ENCODE measurements at regions not wholly inside any gene's neighbourhood (a gene's known extent, or its start where the extent isn't known, plus 50 kb on each side); places are given as distances from the start of the nearest gene placed in this dataset.

DNA sequence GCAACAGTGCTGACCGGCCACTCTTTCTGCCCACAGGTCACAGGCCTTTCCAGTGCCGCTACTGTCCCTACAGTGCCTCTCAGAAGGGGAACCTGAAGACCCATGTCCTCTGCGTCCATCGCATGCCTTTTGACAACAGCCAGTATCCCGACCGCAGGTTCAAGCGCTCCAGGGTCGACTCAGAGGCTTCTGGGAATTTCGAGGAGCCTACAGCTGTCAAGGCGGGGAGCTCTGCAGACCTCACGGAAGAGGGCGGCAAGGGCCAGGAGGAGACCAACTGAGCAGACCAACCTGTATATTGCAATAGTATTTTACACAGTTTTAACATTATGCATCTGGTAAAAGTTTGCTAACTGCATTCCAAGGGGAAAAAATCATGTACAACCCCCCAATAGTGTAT, 338.5 kb downstream of the ZNF536 start:
- DNase-seq (ENCODE audit: low read depth), result no peak

DNA sequence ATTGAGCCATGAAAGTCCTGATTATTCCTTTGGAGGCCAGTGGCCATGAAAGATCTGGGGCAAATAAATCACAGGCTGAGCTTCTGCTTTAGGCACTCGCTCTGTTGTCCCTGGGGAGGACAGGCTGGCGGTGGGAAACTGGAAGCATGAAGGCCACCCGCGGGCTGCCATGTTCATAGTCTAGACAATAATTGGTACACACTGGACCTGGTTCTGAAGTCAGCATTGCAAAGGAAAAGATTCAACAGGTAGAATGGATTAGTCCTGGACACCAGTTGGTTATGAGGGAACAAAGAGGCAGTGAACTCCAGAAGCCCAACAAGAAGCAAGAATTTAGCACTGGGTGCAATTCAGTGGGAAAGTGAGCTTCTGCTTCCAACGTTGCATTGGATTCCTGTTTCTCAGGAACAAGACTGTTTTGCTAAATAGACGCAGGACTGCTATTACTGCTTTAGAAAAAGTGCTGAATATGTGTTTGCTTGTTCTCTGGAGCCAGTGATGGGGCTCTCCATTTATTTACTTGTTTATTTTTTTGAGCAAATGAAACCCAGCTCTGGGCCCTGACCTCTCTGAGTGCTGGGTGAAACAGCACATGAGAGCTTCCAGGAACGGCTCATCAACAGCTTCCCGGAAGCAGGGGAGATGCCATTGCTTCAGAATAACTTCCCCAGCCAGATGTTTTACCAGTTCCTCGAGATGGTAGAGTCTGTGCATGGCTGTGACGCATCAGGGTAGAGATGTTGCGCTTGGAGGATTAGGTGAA, 336.4 kb downstream of the ZNF536 start:
- no peak for DNase-seq (ENCODE audit: low read depth)

DNA sequence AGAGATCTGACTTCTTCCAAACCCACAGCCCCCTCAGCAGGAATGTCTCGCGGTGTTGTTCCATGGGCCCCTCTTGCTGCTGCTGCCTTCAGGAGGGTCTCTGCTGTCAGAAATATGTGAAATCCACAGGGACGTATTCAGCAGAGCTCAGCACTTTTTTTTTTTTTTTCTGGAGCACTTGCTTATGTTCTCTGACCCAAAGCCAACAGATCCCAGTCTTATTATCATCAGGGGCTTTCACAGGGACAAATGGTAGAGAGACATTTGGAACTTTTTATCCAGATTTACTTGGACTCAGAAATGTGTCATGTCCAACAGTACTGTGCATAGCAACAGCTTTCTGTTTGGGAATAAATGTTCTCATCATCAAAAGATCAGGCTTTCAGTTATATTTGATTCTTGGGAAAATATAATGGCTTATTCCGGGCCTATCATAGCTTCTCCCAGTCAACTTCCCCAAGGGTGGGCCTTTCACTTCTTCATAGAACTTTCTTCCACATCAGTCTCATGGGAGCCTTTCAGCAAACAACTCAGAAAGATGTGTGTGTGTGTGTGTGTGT, 332.7 kb downstream of the ZNF536 start:
- DNase-seq (ENCODE audit: low read depth), result no peak

DNA sequence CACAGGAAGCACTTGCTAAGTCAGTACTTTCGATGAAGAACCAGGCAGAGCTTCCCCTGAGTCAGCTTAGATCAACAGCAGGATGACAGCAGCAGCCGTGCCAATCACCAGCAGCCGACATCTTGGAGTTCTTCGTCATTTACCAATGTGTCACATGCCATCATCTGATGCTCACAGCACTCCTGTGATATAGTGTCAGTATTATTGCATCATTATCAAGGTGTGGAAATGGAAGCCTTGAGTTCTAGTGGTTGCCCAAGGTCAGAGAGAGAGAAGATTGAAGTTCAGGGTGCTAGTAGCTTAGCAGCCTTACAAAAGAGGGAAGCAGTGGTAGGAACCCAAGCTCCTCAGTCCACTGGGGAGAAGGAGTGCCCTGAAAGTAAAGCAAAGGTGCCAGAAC, 331.5 kb downstream of the ZNF536 start:
- DNase-seq (ENCODE audit: low read depth), result no peak

DNA sequence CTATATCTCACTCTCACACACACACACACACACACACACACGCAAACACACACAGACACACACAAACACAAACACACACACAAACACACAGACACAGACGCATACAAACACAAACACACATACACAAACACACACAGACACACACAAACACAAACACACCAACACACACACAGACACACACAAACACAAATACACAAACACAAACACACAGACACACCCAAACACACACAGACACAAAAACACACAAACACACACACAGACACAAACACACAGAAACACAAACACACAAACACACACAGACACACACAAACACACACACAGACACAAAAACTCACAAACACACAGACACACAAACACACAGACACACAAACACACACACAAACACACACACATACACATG, 329.0 kb downstream of the ZNF536 start:
- DNase-seq (ENCODE audit: low read depth), result no peak

DNA sequence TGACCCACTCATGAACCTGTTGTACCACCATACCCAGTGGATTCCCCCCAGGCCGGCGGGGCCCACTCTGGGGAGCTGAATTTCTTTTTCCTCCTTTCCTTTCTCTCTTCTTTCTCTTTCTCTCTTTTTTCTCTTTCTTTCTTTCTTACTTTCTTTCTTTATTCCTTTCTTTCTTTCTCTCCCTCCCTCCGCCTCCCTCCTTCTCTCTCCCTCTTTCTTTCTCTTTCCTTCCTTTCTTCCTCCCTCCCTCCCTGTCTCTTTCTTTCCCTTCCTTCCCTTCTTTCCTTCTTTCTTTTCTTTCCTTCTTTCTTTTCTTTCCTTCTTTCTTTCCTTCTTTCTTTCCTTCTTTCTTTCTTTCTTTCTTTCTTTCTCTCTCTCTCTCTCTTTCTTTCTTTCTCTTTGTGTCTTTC, 327.7 kb downstream of the ZNF536 start:
- DNase-seq (ENCODE audit: low read depth), result no peak

DNA sequence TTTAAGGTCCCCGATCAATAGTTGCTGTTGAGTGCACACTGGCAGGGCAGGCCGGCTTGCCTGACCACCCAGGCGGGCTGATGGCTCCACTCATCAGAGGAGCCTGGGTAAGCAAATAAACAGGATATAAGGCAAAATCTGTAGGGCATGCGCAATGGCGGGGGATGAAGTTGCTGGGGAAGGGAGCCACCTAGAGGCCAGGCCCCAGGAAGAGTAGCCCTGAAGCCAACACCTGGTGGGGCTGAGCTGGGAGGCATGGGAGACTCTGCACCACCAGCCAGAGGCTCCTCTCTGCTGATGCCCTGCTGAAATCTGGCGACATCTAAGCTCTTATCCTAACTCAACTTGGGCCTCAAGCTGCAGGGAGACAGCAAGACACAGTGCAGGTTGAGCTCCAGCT, 324.3 kb downstream of the ZNF536 start:
- peak; percentile 17 for DNase-seq (ENCODE audit: low read depth)

DNA sequence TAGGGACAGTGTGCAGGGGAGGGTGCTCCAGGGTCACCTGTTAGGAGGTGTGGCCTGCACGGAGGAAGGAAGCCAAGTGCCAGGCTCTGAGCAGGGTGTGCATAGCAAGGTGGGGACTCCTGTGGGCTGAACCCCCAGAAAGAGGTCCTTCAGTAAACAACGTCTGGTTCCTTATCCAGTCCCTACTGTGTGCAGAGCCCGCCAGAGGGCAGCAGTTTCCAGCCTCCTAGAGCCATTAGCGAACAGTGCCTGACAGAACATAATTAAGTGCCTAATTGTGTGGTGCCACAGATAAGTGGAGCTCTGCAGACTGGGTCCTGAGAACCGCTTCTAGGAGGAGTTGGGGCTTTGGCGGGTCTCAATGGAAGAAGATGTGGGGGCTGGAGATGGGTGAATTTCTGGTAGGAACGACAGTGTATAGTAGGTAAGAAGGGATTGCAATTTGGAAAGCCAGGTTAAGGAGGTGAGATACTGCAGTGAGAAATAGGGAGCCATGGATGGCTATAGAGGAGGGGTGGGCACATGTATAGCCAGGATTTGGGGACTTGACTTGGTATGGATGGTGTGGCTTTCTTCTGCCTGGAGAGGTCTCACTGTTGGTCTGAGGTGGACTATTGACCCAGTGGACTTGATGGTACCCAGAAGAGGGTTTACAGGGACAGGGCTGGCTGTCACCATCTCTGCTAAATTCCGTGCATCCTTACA, 323.1 kb downstream of the ZNF536 start:
- DNase-seq (ENCODE audit: low read depth), result peak; percentile 11

DNA sequence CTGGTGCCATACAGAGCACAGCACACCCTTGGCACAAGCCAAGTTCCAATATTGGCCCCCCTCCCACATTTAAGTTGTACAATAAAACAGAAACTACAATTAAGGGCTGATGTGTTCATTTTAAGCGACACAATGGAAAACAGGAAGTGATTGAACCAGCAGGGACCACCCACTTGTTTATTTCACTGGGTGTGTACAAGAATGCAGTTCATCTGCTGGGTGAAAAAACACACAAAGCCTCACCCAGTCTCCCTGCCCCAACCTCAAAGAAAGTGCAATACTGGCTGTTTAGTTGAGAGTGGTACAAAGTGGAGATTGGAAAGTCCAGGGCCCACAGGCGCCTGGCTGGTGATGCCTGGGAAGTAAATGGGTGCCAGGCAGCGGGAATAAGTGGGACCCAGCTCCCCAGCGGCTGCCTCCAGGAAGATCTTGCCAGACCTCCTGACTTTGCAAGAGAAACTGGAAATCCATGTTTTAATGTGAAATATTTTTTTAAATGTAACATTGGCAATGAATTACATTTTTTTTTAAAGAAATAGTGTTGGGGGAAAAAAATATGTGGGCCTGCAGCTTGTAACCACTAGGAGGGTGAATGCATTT, 322.1 kb downstream of the ZNF536 start:
- DNase-seq (ENCODE audit: low read depth), result no peak

DNA sequence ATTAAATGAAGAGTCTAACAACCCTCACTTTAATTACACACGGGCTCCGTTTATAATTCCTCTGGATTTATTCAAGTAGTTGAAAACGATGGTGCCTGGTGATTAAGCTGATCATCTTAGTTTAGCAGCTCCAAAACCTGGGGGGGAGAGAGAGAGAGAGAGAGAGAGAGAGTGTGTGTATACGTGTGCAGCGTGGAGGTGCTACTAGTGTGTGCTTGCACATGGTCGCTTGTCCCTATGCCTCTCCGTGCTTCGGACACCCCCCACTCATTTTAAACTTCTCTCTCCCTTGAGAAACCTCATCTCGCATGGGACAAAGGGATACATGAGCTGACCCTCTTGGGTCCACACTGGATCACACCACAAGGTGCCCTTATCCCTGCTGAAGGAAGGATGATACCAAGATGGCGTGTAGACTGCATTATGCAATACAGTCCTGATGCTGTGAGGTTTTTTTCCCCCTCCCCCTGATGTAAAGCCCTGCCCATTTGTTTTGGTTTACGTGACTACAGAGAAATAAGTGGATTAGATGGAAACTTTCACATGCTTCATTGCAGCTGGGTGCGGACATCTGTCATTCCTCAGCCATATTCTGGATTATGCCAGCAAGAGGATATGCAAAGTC, 320.8 kb downstream of the ZNF536 start:
- DNase-seq (ENCODE audit: low read depth), result no peak

DNA sequence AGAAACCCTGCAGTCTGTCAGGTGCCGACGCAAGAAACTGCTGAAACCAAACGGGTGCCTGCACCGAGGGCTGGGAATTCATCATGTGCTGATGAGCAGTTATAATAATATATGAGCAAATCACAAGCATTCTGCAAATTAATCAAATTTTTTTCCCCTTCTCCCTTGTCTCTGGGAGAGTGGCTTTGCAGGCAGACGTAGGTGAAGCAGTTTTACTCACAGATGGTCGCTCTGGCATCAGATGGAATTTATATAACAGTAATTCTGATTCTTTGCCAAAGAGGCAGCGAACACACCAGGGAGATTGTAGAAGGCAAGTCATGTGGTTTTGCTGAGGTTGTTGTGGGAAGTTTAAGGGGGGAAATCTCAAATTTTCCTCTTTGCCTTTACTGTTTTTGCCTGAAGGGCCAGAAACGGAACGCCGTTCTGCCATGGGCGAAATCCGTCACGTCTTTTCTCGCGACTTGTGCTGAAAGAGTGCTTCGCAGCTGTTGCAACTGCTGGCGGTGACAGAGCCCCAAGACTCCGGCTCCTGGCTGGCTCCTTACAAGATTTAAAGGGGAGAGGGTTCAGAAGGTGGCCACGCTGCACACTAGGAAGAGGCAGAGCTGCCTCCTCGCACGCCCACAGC, 320.1 kb downstream of the ZNF536 start:
- no peak for DNase-seq (ENCODE audit: low read depth)

DNA sequence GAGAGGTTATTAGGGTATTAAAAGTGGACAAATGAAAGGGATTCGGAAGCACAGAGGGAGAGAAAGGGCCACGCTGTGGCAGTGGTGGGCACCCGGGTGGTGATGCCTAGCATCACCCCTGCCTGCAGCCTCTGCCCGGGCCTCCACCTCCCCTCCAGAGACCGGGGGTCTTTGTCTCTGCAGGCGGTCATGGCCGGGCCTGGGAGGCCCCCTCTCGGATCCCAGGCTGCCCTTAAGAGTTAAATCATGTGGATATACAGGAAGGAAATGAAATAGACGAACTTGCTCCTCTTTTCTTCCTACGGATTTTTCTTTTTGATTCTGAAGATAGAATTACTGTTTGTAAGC, 319.6 kb downstream of the ZNF536 start:
- DNase-seq (ENCODE audit: low read depth), result no peak

DNA sequence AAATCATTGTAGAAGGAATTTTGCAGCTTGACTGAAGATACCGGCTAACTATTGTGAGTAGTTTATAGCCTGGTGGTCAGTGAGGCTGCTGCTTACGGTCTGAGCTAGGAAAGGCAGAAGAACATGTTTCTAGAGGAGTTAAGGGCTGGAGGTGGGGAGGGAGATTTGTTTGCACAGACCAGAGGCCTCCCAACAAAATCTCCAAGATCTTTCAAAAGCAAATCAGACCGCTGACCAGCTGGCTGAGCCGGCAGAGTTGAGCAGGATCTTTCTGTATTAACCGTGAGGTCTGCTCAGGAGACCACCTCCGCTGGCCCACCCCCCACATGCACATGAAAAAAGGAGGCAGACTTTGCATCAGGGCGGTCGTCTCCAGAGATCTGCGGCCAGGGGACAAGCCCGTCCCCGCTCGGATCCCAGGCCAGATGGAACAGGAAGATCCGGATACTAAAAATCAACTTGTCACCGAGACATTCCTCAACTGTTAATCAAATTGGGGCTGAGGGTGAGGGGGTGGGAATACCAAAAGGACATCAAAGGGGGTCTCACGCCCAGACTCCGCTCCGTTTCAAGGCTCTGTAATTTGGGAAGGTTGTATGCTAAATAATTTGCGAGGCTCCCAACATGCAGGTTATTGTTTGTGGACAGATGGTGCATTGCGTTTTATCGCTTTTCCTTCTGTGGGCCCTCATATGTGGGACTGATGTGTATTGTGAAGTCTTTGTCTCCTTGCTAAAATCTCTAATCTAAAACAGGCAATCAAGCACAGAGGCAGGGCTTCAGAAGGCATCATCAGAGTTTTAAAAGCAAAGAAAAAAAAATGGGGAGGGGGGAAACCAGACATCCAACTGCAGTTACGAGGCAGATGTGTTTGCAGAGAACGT, 319.0 kb downstream of the ZNF536 start:
- DNase-seq (ENCODE audit: low read depth), result no peak

DNA sequence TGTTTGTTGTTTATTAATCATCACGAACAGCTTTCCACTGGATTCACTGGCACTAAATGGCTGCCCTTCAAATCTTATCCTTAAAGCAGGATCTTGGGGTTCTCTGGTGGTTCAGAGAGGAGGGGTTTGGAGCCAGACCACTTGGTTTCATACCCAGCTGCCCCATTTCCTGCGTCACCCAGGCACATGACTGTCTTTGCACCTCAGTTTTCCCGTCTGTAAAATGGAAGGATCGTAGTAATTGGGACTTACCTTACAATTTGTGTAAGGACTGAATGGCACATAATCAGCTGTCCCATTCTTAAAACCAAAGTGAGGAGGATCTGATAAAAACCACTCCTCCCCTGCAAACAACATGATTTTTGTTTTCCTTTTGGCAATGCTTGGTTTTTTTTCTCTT, 318.3 kb downstream of the ZNF536 start:
- no peak for DNase-seq (ENCODE audit: low read depth)

DNA sequence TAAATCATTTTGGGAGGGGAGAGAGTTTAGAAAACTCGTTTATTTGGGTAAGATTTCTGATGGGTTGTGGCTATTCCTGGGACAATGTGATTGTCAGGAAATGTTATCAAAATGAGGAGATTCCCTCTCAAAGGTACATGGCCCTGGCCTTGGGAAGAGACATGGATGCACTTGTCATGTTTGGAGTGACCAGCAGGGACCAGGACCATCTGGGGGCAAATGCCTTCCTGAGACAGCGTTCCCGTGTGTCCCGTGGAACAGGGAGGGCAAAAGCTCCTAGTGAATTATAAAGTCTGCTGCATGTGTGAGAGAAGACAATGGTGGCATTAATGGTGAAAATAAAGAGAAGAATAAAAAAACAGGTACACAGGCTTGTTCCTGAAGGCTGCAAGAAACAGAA, 317.3 kb downstream of the ZNF536 start:
- DNase-seq (ENCODE audit: low read depth), result no peak

DNA sequence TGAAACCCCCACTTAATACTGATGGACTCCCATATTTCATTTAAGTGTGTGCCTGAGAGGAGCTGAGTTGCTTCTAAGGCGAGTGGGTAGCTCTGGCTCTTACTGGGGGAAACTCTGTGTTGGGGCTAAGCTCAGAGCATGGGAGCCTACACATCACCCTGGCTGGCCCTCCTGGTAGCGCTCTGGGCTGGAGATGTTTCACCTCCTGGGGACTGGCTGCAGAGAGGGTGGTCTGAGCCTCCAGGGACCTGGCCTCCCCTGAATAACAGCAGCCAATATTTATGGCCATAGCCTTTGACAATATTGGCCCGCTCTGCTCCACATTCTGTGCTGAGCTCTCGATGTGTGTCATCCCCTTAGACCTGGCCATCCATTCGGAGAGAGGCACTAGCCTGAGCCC, 316.5 kb downstream of the ZNF536 start:
- DNase-seq (ENCODE audit: low read depth), result no peak

DNA sequence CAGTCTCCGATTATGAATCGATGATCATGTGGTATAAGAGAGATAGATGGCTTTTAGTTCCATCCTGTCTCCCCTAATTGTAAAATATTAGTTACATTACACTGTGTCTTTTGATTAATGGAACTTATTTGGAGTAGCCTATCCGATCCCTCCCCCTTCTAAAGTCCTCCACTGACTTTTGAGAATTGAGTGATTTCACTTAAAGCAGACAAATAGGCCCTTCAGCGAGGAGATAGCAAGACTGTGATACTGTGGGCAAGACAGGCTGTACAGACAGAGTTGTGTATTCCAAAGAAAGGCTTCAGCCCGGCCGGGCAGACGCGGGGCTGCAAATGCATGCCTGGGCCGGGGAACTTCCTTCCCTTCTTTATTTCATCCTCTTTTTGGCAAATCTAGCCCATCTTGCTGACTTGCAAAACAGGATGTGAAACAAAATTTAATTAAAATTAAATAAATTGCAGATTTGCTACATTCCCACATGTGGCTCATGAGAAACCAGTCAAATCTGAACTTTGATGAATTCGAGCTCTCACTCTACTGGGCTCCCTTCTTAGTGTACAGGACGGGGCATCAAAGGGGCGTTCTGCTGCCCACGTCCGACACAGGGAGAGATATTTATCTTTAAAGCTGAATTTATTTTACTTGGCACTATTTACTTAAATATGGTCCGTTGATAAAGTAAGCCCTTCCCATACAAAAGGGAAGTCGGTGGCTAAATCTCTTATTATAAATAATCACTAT, 314.8 kb downstream of the ZNF536 start:
- no peak for DNase-seq (ENCODE audit: low read depth)

DNA sequence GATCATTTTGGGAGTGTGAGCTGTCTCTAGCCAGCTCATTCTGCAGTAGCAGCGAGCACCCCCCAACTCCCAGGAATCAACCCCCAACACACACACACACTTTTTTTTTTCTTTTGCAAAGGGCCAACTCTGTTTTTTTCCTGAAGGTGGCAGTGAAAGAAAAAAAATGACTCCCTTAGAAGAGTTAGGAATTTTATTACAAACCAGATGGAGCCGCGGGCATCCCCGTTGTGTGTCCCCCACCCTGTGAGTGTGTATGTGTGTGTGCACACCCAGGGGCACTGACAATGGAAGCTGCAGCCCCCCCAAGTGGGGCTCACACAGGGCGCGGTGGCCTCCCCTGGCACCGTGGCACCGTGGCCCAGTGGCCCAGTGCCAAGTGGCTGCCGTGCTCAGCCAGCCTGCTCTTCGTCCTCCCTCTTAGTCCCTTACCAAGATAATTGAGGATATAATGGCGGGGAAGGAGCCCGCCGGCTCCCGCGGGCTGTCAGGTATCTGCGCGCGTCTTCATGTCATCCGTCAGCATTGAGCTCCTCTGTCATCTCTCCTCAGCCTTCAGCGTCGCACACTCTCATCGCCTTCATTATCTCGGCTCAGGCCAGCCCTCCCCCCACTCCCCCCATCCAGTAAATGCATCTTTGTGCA, 314.1 kb downstream of the ZNF536 start:
- DNase-seq (ENCODE audit: low read depth), result no peak

DNA sequence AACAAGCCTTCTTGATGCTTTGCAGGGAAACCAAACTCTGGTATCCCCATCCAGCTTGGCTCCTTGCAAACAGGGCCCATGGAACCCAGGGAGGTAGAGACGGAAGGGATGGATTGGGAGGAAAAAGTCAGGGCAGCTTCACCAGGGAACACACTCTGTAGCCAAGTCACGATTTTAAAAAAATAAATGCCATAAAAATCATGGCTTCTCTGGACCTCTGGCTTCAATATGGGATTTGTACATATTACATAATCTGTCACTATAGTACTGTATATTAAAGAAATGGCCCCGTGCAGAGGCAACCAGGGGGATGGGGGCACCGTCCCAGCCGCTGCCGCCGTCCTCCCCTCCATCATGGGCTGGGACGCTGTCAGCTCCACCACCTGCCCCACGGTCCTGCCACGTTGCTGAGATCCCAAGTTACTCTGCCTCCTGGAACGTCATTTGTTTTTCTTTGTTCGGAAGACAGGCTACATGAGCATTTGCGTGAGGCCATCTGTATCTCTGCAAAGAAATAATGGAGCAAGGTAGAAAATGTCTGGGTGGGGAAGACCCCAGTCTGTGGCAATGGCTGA, 313.3 kb downstream of the ZNF536 start:
- no peak for DNase-seq (ENCODE audit: low read depth)

All from M059J (cell line).